MM.1S (cell line): ENCODE measurements at regions not wholly inside any gene's neighbourhood (a gene's known extent, or its start where the extent isn't known, plus 50 kb on each side); places are given as distances from the start of the nearest gene placed in this dataset.

ENCODE experiments used
- DNase-seq: peaks from one replicate; pipeline ENCODE4 v3.0.0-alpha.2; 2015
- H2AFZ ChIP-seq: fragments of 300-600 bp; sonication (generic); 2 replicates; pipeline ENCODE4 v1.6.0; 2016; ENCODE audit warnings: antibody characterized with exemption, low read length
- H3F3A ChIP-seq: fragments of 300-600 bp; sonication (generic); 2 replicates; pipeline ENCODE4 v1.6.1; 2016; ENCODE audit warnings: mild to moderate bottlenecking, antibody characterized with exemption, low read length, moderate library complexity, mixed read lengths; ENCODE audit not compliant: insufficient read depth
- H3K27ac ChIP-seq: fragments of 300-600 bp; sonication (generic); 2 replicates; pipeline ENCODE4 v1.5.1; 2016; ENCODE audit warnings: mild to moderate bottlenecking, low read length
- H3K27me3 ChIP-seq: fragments of 300-600 bp; sonication (generic); replicated peaks from 2 replicates; pipeline ENCODE4 v1.6.0; 2016; ENCODE audit warnings: low read length; ENCODE audit not compliant: insufficient read depth
- H3K36me3 ChIP-seq: fragments of 300-600 bp; sonication (generic); replicated peaks from 2 replicates; pipeline ENCODE4 v1.6.1; 2016; ENCODE audit warnings: mild to moderate bottlenecking, low read length, mixed read lengths; ENCODE audit not compliant: insufficient read depth
- H3K4me1 ChIP-seq: fragments of 300-600 bp; sonication (generic); 2 replicates; pipeline ENCODE4 v1.6.1; 2016; ENCODE audit warnings: low read length, mixed read lengths
- H3K4me2 ChIP-seq: fragments of 300-600 bp; sonication (generic); 2 replicates; pipeline ENCODE4 v1.6.0; 2016; ENCODE audit warnings: low read depth, low read length
- H3K4me3 ChIP-seq: fragments of 300-600 bp; sonication (generic); 2 replicates; pipeline ENCODE4 v1.5.1; 2016; ENCODE audit warnings: low read length, mixed read lengths
- H3K79me2 ChIP-seq: fragments of 300-600 bp; sonication (generic); 2 replicates; pipeline ENCODE4 v1.6.1; 2016; ENCODE audit warnings: mixed run types, low read length, mixed read lengths
- H3K9ac ChIP-seq: fragments of 300-600 bp; sonication (generic); 2 replicates; pipeline ENCODE4 v1.6.1; 2016; ENCODE audit warnings: low read length, mixed read lengths
- H3K9me2 ChIP-seq: fragments of 300-600 bp; sonication (generic); replicated peaks from 2 replicates; pipeline ENCODE4 v1.6.1; 2016; ENCODE audit warnings: mild to moderate bottlenecking, low read length, mixed read lengths; ENCODE audit not compliant: insufficient read depth
- H3K9me3 ChIP-seq: fragments of 300-600 bp; sonication (generic); replicated peaks from 2 replicates; pipeline ENCODE4 v1.6.1; 2016; ENCODE audit warnings: mild to moderate bottlenecking, low read length, mixed read lengths; ENCODE audit not compliant: insufficient read depth
- H4K20me1 ChIP-seq: fragments of 300-600 bp; sonication (generic); 2 replicates; pipeline ENCODE4 v1.6.1; 2016; ENCODE audit warnings: mild to moderate bottlenecking, low read length, moderate library complexity, mixed read lengths; ENCODE audit not compliant: insufficient read depth
- CTCF ChIP-seq: fragments of 300-600 bp; sonication (generic); IDR thresholded peaks from 2 replicates; pipeline ENCODE4 v1.5.1; 2016; ENCODE audit warnings: antibody characterized with exemption, low read length, mixed read lengths
- EZH2 ChIP-seq: fragments of 300-600 bp; sonication (generic); optimal IDR thresholded peaks from 2 replicates; pipeline ENCODE3; 2017; ENCODE audit warnings: low read depth, mild to moderate bottlenecking, antibody characterized with exemption, low read length, mixed read lengths
- EZH2phosphoT487 ChIP-seq: fragments of 300-600 bp; sonication (generic); IDR thresholded peaks from 2 replicates; pipeline ENCODE4 v1.6.1; 2018; ENCODE audit warnings: antibody characterized with exemption, low read length

DNA sequence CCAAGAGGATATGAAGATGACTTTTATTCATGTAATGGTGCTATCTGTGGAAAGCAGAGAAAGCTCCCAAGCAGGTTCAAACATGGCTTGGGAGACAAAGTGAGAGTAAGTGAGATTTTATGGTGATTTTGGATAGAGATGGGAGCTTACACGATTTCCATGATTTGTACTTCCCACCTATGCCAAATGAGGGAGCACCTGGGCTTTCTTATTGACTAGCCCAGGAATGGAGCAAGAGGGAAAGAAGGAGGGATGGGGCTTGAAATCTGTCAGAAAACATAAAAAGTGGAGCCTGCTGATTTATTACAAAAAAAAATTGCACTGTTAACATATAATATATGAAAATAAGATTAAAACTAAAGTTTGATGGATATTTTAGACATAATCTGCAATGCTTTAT, 703.5 kb upstream of the PABPC4L start:
- H3K9ac ChIP-seq, result no peak overlapping the region
- no peaks in the 10 kb centered on the region for H3K9me2 ChIP-seq
- no peaks in the 10 kb centered on the region for H3K4me1 ChIP-seq
- H3K4me2 ChIP-seq, result no peak overlapping the region
- H3K36me3 ChIP-seq, result no peaks in the 10 kb centered on the region
- no peaks in the 10 kb centered on the region for H3K79me2 ChIP-seq
- no peaks in the 10 kb centered on the region for H4K20me1 ChIP-seq
- H3F3A ChIP-seq, result no peaks in the 10 kb centered on the region
- DNase-seq, result no peak
- no peak overlapping the region for H3K4me3 ChIP-seq
- no peak for TF ChIP-seq CTCF
- TF ChIP-seq EZH2phosphoT487, result no peak
- TF ChIP-seq EZH2, result no peak
- H3K27ac ChIP-seq, result no peak overlapping the region
- no peaks in the 10 kb centered on the region for H3K9me3 ChIP-seq
- H3K27me3 ChIP-seq, result no peaks in the 10 kb centered on the region
- no peak overlapping the region for H2AFZ ChIP-seq

- Histone ChIP-seq H2AFZ (no peak overlapping the region), H3K4me2 (no peak overlapping the region)
- no peak for DNase-seq
Observed at GRCh38 chr4:134888156-134888555, 686.6 kb upstream of the PABPC4L start.

DNA sequence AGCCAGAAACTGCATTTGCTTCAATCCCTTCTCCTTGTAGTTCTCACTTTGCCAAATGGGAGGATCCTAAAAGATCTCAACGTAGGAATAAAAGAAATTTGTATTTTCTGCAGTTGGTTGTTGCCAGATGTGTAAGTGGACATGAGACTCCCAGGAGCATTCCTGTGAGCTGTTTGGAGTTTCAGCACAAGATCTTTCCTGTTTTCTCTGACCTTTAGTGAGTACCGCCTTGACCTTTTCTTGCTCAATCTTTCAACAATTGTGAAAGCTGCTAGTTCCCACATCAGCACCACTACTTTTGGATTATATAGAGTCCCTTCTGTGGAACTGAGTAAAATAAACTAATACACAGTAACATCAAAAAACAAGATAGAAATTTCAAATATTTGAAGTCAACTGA, 683.8 kb upstream of the PABPC4L start:
- Histone ChIP-seq H3K4me3 (no peak overlapping the region), H3K9me2 (no peaks in the 10 kb centered on the region), H3K4me2 (no peak overlapping the region), H3K9me3 (no peaks in the 10 kb centered on the region), H3K4me1 (no peaks in the 10 kb centered on the region), H2AFZ (no peak overlapping the region), H3K27me3 (no peaks in the 10 kb centered on the region), H4K20me1 (no peaks in the 10 kb centered on the region), H3K27ac (no peak overlapping the region), H3K9ac (no peak overlapping the region), H3K36me3 (no peaks in the 10 kb centered on the region), H3K79me2 (no peaks in the 10 kb centered on the region), H3F3A (no peaks in the 10 kb centered on the region)
- TF ChIP-seq EZH2phosphoT487 (no peak), CTCF (no peak), EZH2 (no peak)
- DNase-seq, result no peak

More at GRCh38 chr4:134888156-134888555, 686.6 kb upstream of the PABPC4L start:
- Histone ChIP-seq H3K36me3 (no peaks in the 10 kb centered on the region), H3K9me3 (no peaks in the 10 kb centered on the region), H3K4me3 (no peak overlapping the region), H3K27ac (no peak overlapping the region), H3K9me2 (no peaks in the 10 kb centered on the region), H3F3A (no peaks in the 10 kb centered on the region), H3K79me2 (no peaks in the 10 kb centered on the region), H3K4me1 (no peaks in the 10 kb centered on the region), H3K9ac (no peak overlapping the region), H4K20me1 (no peaks in the 10 kb centered on the region), H3K27me3 (no peaks in the 10 kb centered on the region)
- TF ChIP-seq EZH2 (no peak), CTCF (no peak), EZH2phosphoT487 (no peak)
